Type B pancreatic cell (in vitro differentiated cells): ENCODE measurements at regions not wholly inside any gene's neighbourhood (a gene's known extent, or its start where the extent isn't known, plus 50 kb on each side); places are given as distances from the start of the nearest gene placed in this dataset.

Experiments used
- DNase-seq: peaks from one replicate; pipeline ENCODE4 v3.0.0; 2021; ENCODE audit warnings: mixed read lengths; ENCODE audit not compliant: unreplicated experiment; ENCODE audit errors: extremely low spot score
- H3K27ac Mint-ChIP-seq: 2 replicates; pipeline ENCODE4 v1.8.0; 2021; ENCODE audit warnings: mild to moderate bottlenecking, mixed read lengths
- H3K27me3 Mint-ChIP-seq: 2 replicates; pipeline ENCODE4 v1.8.0; 2021; ENCODE audit warnings: mixed read lengths
- H3K36me3 Mint-ChIP-seq: 2 replicates; pipeline ENCODE4 v1.8.0; 2021; ENCODE audit warnings: mixed read lengths
- H3K4me1 Mint-ChIP-seq: one replicate; pipeline ENCODE4 v1.8.0; 2021; ENCODE audit warnings: mixed read lengths; ENCODE audit not compliant: unreplicated experiment
- H3K4me3 Mint-ChIP-seq: 2 replicates; pipeline ENCODE4 v1.8.0; 2021; ENCODE audit warnings: mild to moderate bottlenecking, mixed read lengths
- H3K9me3 Mint-ChIP-seq: 2 replicates; pipeline ENCODE4 v1.8.0; 2021; ENCODE audit warnings: mixed read lengths
- TF ChIP-seq, protein P1 (sequence below): fragments of 200-600 bp; sonication (generic); conservative IDR thresholded peaks from 2 replicates; pipeline ENCODE4 v1.5.0; 2021; ENCODE audit warnings: antibody characterized with exemption, mild to moderate bottlenecking

DNA sequence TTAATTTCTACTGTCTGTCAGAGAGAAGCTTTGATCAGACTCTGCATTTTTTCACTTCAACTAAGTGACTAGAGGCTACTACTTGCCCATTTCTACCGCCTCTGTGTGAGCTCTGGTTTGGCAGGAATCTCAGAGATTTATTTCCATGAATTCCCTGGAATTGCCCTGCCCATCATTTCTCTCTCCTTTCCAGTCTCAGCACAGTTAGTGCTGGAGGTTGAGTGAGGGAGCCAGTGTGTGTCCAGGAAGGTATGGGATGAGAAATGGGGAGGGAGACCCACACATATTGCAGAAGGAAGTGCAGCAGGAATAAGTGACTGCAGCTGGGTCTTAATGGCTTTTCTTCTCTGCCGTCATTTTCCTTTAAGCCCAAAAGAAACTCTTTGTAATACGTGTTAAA is 443.1 kb upstream of the ZNF462 start:
- DNase-seq = no peak
- Mint-ChIP-seq H3K27ac (peak overlapping the region; percentile 58), H3K9me3 (peaks cover 4% of the 10 kb centered on the region), H3K4me3 (no peak overlapping the region), H3K36me3 (no peaks in the 10 kb centered on the region), H3K4me1 (peaks cover 26% of the 10 kb centered on the region), H3K27me3 (no peaks in the 10 kb centered on the region)
- TF ChIP-seq, protein P1, sequence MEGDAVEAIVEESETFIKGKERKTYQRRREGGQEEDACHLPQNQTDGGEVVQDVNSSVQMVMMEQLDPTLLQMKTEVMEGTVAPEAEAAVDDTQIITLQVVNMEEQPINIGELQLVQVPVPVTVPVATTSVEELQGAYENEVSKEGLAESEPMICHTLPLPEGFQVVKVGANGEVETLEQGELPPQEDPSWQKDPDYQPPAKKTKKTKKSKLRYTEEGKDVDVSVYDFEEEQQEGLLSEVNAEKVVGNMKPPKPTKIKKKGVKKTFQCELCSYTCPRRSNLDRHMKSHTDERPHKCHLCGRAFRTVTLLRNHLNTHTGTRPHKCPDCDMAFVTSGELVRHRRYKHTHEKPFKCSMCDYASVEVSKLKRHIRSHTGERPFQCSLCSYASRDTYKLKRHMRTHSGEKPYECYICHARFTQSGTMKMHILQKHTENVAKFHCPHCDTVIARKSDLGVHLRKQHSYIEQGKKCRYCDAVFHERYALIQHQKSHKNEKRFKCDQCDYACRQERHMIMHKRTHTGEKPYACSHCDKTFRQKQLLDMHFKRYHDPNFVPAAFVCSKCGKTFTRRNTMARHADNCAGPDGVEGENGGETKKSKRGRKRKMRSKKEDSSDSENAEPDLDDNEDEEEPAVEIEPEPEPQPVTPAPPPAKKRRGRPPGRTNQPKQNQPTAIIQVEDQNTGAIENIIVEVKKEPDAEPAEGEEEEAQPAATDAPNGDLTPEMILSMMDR = no peak

DNA sequence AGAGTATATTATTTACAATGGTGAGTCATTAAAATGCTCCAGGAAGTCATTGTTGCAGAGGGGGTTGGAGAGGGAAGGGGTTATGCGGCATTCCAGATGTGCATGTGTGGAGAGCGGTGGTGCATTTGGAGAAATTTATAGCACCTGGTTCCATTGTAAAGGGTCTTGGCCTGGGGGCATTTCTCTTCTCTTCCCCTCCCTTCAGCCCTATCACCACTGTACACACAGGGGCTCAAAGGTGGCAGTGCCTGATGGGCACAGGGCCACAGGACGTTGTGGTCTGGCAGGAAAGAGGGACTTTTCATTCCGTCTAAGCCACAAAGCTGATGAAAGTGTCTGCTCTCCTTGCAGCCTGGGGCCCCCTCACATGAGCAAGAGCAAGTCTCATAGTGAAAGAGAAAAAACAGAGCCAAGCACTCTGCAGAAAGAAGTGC is 442.4 kb upstream of the ZNF462 start:
- Mint-ChIP-seq H3K4me3 (peak overlapping the region; percentile 39), H3K9me3 (peaks cover 4% of the 10 kb centered on the region), H3K4me1 (peaks cover 31% of the 10 kb centered on the region), H3K27ac (peak overlapping the region; percentile 58), H3K36me3 (no peaks in the 10 kb centered on the region), H3K27me3 (no peaks in the 10 kb centered on the region)
- TF ChIP-seq, protein P1 = no peak
- DNase-seq = no peak

DNA sequence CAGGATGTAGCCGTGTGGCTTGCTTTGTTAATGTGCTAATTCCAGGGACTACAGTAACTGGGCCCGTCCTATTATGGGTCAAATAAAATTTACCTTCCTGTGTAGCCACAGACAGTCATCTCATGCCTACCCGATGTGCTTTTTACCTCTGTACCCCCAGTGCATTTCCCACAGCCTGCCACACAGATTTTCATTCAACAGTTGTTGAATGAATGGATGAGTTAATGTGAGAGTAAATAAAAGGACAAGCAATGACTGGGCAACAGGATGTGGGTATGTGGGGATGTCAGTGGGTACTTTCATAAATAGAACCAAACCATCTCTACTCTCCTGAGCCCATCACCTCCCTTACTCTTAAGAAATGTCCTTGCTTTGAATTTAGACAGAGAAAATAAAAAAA is 441.2 kb upstream of the ZNF462 start:
- peaks cover 31% of the 10 kb centered on the region for H3K4me1 Mint-ChIP-seq
- DNase-seq = no peak
- no peak overlapping the region for H3K4me3 Mint-ChIP-seq
- no peaks in the 10 kb centered on the region for H3K27me3 Mint-ChIP-seq
- peaks cover 4% of the 10 kb centered on the region for H3K9me3 Mint-ChIP-seq
- H3K27ac Mint-ChIP-seq = no peak overlapping the region
- H3K36me3 Mint-ChIP-seq = no peaks in the 10 kb centered on the region
- TF ChIP-seq, protein P1 = no peak

DNA sequence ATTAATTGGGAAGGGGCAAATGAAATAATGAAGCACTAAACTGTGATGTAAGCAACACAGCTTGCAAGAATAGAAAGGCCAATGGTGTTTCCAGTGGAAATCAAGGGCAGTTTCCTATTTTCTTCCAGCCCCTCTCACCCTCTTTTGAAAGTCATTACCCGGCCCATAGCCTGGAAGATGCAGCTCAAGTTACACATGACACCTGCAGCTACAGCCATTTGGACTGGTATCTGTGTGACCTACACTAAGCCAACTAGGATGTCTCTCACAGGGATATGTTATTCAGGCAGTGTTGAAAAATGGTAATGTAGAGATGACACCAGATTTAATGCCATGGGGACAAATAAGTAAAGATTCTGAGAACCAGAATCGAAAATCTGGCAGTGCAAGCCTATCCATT is 439.4 kb upstream of the ZNF462 start:
- Mint-ChIP-seq H3K9me3 (peaks cover 4% of the 10 kb centered on the region), H3K27ac (no peak overlapping the region), H3K4me3 (no peak overlapping the region), H3K27me3 (no peaks in the 10 kb centered on the region), H3K36me3 (no peaks in the 10 kb centered on the region), H3K4me1 (peaks cover 31% of the 10 kb centered on the region)
- no peak for DNase-seq
- TF ChIP-seq, protein P1 = no peak

DNA sequence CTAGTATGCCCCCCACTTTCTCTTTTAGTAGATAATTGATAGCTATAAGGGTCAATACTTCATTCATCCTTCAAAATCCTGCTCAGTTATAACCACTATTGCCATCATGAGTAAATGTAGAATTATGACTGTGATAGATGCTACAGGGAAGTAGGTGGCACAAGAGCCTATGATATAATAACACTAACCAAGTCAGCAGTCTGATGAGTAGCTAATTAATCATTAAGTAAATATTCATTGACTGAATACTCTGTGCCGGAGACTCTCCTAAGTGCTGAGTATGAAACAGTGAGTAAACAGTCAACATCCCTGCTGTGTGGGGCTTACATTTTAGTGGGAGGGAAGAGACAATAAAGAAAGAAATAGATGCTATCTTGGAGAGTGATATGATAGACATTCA is 430.3 kb upstream of the ZNF462 start:
- H3K4me1 Mint-ChIP-seq = no peaks in the 10 kb centered on the region
- no peak for DNase-seq
- no peak overlapping the region for H3K4me3 Mint-ChIP-seq
- peaks cover 7% of the 10 kb centered on the region for H3K9me3 Mint-ChIP-seq
- no peaks in the 10 kb centered on the region for H3K36me3 Mint-ChIP-seq
- TF ChIP-seq, protein P1 = no peak
- H3K27me3 Mint-ChIP-seq = no peaks in the 10 kb centered on the region
- no peak overlapping the region for H3K27ac Mint-ChIP-seq

DNA sequence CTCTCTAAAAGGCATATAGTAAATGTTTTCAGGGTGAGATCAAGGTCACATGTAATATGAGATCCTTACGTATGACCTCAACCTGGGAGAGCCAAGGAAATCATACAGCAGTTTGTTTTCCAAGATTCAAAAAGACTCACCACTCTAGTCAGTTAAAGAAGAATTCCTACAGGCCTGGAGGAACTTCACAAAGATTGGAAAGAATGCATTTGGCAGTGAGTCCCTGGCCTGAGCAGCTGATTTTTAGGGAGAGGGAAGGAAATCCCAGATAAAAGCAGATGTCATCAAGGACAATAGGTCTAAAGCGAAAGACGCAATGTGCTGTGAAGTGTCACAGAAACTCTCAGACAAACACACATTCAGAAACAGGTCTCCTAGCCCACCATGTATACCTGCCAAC is 424.0 kb upstream of the ZNF462 start:
- TF ChIP-seq, protein P1 = no peak
- Mint-ChIP-seq H3K4me3 (no peak overlapping the region), H3K27ac (peak overlapping the region; percentile 78), H3K9me3 (peaks cover 10% of the 10 kb centered on the region), H3K36me3 (peaks cover 4% of the 10 kb centered on the region), H3K27me3 (no peaks in the 10 kb centered on the region), H3K4me1 (peaks cover 15% of the 10 kb centered on the region)
- no peak for DNase-seq
